Upper lobe of left lung (tissue), 4 donors: ENCODE measurements at regions not wholly inside any gene's neighbourhood (a gene's known extent, or its start where the extent isn't known, plus 50 kb on each side); places are given as distances from the start of the nearest gene placed in this dataset.

Source experiments
- EP300 ChIP-seq, 4 donors: sonication (generic); formaldehyde crosslinking; IDR thresholded peaks; one replicate each; pipeline ENCODE4 v1.5.1; 2017; ENCODE audit warnings: antibody characterized with exemption in 4 of 4, control low read depth in 2 of 4
- POLR2A ChIP-seq, 4 donors: fragments of 450-650 bp; IDR thresholded peaks; one replicate each; pipeline ENCODE4 v1.5.1; 2016 to 2017; ENCODE audit warnings: antibody characterized with exemption in 4 of 4, mild to moderate bottlenecking in 2 of 4
- POLR2AphosphoS5 ChIP-seq, 2 donors: sonication (generic); formaldehyde crosslinking; IDR thresholded peaks; one replicate each; pipeline ENCODE4 v1.5.1; 2017; ENCODE audit warnings: antibody characterized with exemption in 2 of 2
- TF ChIP-seq, protein P1 (sequence below), 6 experiments: fragments of 450-650 bp in 4 of 6; fragments of 200-600 bp in 2 of 6; sonication (generic) in 2 of 6; IDR thresholded peaks; one replicate each; pipeline ENCODE4 v1.5.1; 2016 to 2019; ENCODE audit warnings: antibody characterized with exemption in 6 of 6

DNA sequence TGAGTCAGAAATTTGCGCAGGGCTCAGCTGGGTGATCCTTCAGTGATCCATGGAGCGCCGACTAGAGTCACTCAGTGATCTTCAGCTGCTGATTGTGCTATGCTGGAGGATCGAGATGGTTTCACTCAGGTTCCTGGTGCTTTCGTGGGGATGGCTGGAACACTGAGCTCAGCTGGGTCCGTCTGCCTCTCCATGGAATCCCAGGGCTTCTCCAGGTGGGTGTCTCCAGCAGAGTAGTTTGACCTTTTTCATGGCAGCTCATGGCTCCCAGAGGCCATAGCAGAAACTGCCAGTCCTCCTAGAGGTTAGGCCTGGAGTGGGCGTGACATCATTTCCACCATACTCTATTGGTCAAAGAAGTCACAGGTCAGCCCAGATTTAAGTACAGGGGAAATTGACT lies 88.8 kb upstream of the SIRPA start:
- TF ChIP-seq EP300 (IDR thresholded peaks at IDR 0.05) (no peak), POLR2A (IDR thresholded peaks at IDR 0.05) (no peak), POLR2AphosphoS5 (IDR thresholded peaks at IDR 0.05) (no peak)
- TF ChIP-seq, protein P1, sequence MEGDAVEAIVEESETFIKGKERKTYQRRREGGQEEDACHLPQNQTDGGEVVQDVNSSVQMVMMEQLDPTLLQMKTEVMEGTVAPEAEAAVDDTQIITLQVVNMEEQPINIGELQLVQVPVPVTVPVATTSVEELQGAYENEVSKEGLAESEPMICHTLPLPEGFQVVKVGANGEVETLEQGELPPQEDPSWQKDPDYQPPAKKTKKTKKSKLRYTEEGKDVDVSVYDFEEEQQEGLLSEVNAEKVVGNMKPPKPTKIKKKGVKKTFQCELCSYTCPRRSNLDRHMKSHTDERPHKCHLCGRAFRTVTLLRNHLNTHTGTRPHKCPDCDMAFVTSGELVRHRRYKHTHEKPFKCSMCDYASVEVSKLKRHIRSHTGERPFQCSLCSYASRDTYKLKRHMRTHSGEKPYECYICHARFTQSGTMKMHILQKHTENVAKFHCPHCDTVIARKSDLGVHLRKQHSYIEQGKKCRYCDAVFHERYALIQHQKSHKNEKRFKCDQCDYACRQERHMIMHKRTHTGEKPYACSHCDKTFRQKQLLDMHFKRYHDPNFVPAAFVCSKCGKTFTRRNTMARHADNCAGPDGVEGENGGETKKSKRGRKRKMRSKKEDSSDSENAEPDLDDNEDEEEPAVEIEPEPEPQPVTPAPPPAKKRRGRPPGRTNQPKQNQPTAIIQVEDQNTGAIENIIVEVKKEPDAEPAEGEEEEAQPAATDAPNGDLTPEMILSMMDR (IDR thresholded peaks at IDR 0.05), result no peak
